HG03378 (cell line): ENCODE measurements at regions not wholly inside any gene's neighbourhood (a gene's known extent, or its start where the extent isn't known, plus 50 kb on each side); places are given as distances from the start of the nearest gene placed in this dataset.
A peak's percentile ranks its signal among the peaks of the same experiment; 100 is the strongest.

ENCODE experiments used
- ATAC-seq: cut with Tn5 transposase; IDR thresholded peaks from one replicate; pipeline ENCODE4 v1.9.1; 2021; ENCODE audit warnings: mild to moderate bottlenecking, moderate library complexity; ENCODE audit not compliant: unreplicated experiment

DNA sequence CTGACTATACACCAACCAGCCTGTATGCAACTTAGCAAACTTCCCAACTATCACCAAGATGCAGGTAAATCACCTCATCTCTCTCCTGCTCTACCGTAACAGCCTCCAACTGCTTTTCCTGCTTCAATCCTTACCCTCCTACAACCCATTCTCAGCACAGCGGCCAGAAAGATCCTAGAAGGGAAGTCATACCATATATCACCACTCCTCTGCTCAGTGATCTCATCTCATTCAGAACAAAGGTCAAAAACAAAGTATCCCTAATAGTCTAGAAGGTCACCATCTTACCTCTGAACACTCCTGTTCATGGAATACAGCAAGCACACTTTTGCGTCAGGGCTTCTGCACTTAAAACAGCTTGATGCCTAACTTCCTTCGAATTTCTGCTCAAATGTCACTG lies 62.2 kb upstream of the RNF38 start:
- ATAC-seq: no peak

DNA sequence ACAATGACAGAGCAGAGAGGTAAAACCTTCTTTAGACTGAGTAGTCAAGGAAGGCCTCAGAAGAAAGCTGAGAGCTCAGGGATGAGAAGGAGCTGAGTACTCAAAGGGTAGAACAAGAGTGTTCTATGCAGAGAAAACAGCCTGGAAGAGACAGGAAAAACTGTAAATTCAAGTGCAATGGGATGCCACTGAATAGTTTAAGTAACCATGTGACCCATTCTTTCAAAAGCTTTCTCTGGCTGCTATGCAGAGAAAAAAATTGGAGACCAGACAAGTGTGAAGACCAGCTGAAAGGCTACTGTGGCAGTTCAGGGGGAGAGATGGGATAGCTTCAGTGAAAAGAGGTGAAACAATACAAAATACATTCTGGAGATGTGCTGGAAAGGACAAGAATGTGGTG lies 61.3 kb upstream of the RNF38 start:
- ATAC-seq: no peak

DNA sequence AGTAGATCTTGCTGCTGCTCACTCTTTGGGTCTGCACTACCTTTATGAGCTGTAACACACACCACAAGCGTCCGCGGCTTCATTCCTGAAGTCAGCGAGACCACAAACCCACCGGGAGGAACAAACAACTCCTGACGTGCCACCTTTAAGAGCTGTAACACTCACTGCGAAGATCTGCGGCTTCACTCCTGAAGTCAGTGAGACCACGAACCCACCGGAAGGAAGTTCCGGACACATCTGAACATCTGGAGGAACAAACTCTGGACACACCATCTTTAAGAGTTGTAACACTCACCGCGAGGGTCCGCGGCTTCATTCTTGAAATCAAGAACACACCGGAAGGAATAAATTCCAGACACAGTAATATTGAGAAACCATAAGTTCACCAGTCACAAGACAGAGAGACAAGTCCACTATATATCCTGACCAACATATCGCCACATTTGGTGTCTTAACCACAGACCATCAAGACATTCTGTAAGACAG lies 58.4 kb upstream of the RNF38 start:
- ATAC-seq: peak; percentile 69

DNA sequence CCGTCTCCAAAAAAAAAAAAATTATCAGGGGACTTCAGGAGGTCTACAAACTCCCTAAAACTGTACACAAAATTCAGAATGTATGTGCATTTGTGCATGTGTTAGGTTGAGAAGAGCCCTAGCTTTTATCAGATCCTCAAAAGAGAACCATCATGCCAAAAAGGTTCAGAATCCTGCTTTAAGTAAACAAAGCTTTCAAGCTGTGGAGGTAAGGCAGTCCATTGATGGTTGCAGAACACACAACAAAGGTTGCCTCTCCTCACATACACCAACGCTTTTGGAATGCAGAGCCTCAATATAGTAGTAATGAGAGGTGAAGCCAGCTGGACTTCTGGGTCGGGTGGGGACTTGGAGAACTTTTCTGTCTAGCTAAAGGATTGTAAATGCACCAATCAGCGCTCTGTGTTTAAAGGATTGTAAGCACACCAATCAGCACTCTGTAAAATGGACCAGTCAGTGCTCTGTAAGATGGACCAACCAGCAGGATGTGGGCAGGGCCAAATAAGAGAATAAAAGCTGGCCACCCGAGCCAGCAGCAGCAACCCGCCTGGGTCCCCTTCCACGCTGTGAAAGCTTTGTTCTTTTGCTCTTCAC lies 57.9 kb upstream of the RNF38 start:
- no peak for ATAC-seq

DNA sequence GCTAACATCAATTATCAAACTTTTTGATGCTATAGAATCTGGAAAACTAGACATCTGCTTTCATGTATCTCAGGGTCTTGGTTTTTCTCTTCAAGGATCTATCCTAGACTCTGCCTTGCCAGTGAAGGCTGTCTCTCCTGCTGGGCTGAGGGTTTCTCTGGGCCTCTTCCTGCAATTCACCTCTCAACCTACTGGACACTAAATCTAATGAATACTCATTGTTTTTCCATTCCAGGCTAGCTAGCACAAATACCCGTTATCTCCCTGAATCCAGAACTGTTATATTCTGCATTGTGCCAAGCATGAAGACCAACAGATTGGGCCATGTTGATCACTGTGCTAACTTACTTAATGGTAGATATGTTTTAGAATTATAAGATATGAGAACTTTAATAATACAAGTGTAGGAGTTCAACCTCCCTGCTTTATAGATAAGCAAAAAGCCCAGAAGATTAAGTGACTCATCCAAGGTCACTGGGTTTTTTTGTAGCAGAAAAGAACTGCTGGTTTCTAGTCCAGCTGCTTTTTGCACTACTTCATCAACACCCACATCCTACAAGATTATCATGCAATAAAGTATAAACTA lies 56.5 kb upstream of the RNF38 start:
- no peak for ATAC-seq

DNA sequence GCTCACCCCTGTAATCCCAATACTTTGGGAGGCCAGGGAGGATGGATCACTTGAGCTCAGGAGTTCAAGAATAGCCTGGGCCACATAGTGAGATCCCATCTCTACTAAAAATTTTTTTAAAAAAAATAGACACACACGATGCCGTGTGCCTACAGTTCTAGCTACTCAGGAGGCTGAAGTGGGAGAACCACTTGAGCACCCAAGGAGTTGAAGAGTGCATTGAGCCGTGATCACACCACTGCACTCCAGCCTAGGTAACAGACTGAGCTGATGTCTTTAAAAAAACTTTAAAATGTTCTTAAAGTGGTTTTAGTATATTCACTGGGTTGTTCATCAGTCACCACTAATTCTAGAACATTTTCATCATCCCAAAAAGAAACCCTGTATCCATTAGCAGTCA lies 51.9 kb upstream of the RNF38 start:
- no peak for ATAC-seq

DNA sequence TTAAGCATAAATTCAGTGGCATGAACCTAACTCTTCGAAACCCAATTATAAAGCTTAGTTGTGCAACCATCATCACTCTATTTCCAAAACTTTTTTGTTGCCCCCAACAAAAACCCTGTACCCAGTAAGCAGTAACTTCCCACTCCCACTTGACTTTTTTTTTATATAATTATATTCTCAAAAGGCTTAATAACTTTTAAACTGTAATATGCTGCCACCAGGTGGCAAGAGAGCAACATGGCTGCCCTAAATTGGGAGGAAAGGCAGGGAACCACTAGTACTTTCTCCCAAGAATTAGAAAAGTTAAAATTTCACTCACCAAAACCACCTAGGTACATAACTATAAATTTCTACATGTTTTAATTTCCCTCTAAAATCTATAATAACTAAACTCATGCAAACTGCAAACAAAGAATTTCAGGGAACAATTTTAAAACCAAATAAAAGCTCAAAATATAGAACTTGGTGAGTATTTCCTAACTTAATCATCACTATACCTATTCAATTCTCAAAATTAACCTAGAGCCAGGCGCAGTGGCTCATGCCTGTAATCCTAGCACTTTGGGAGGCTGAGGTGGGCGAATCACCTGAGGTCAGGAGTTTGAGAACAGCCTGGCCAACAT lies 50.2 kb upstream of the RNF38 start:
- no peak for ATAC-seq
